ENCODE measurements at regions not wholly inside any gene's neighbourhood (a gene's known extent, or its start where the extent isn't known, plus 50 kb on each side); places are given as distances from the start of the nearest gene placed in this dataset.

DNA sequence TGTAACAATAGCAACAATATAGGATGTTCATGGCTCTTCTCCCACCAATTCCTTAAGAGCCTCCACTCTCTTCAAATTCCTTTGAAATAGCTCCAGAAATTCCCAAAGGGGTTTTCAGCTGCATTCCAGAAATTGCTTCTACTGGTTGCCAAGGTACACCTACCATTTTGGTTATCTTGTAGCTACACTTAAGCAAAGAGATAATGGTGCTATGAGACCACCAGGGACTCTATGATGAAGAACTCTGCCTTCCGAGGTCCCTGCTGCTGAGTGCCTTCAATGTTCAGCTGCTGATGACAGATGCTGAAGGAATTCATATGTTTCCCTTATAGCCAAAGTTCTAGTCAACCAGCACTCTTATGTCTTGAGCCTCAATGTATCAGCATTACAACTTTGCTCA, 78.4 kb downstream of the POU4F1 start:
- no peaks in the 10 kb centered on the region for H3K79me2 ChIP-seq (ENCODE audit: insufficient read depth, low read length)
- no peak for TF ChIP-seq CTCF (IDR thresholded peaks at IDR 0.05)
- no CpG with 5 or more reads among the region's 1 CpG for WGBS (ENCODE audit: insufficient coverage)
- Mint-ChIP-seq H3K4me3 (no peak overlapping the region), H3K9me3 (peaks cover 0 to 17% (median 11%) of the 10 kb centered on the region in 7 donors), H3K4me1 (no peaks in the 10 kb centered on the region), H3K27me3 (ENCODE audit: low read depth in 3 of 3) (no peaks in the 10 kb centered on the region), H3K27ac (no peak overlapping the region), H3K36me3 (no peaks in the 10 kb centered on the region)
- H4K20me1 ChIP-seq (ENCODE audit: insufficient read depth, low read length) = no peaks in the 10 kb centered on the region
- intact Hi-C loops (cut with micrococcal nuclease) = no loop called here
- no peak overlapping the region for H3K9ac ChIP-seq (ENCODE audit: insufficient read depth, low read length, poor library complexity, severe bottlenecking)
- H3K4me2 ChIP-seq (replicated peaks; ENCODE audit: extremely low read depth, low read length, poor library complexity, severe bottlenecking) = no peak overlapping the region
- H3K9me3 ChIP-seq (replicated peaks in 1 of 2; ENCODE audit: control insufficient read depth in 1 of 2, insufficient read depth in 1 of 2, low read length in 2 of 2) = peaks cover 0 to 14% of the 10 kb centered on the region in 2 donors
- H3K4me1 ChIP-seq (ENCODE audit: control insufficient read depth in 1 of 2, insufficient read depth in 2 of 2, low read length in 2 of 2) = no peaks in the 10 kb centered on the region
- H2AFZ ChIP-seq (ENCODE audit: insufficient read depth, low read depth, low read length, poor library complexity, severe bottlenecking) = no peak overlapping the region
- no peak for DNase-seq
- H3K4me3 ChIP-seq (replicated peaks in 1 of 3; ENCODE audit: low read depth in 2 of 3, low read length in 3 of 3) = no peak overlapping the region
- no peaks in the 10 kb centered on the region for H3K36me3 ChIP-seq (replicated peaks in 1 of 2; ENCODE audit: control insufficient read depth in 1 of 2, insufficient read depth in 2 of 2, low read length in 2 of 2)
- no peaks in the 10 kb centered on the region for H3K27me3 ChIP-seq (ENCODE audit: control insufficient read depth in 2 of 2, insufficient read depth in 2 of 2, low read length in 2 of 2)
- no peak overlapping the region for H3K27ac ChIP-seq (ENCODE audit: low read depth in 1 of 2, low read length in 2 of 2)

DNA sequence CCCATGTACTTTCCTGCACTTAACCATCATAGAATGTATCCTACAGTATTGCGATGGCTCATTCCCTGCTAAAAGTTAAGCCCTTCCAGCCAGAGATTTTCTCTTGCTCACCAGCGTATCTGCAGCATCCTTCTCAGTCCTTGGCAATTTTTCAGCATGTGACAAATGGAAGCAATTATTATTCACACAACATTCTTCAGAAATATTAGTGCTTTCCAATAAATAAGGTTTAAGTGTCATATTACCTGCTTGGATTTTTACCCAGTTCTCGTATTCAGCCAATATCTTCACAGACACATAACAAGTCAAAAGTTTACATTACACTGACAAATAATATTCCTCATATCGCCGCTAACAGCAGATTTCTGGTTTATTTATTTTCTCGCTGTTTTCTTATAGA, 82.3 kb downstream of the POU4F1 start:
- Histone ChIP-seq H3K9ac (ENCODE audit: insufficient read depth, low read length, poor library complexity, severe bottlenecking) (no peak overlapping the region), H3K27ac (ENCODE audit: low read depth in 1 of 2, low read length in 2 of 2) (no peak overlapping the region), H3K4me1 (ENCODE audit: control insufficient read depth in 1 of 2, insufficient read depth in 2 of 2, low read length in 2 of 2) (no peaks in the 10 kb centered on the region), H3K4me2 (replicated peaks; ENCODE audit: extremely low read depth, low read length, poor library complexity, severe bottlenecking) (no peak overlapping the region), H3K9me3 (replicated peaks in 1 of 2; ENCODE audit: control insufficient read depth in 1 of 2, insufficient read depth in 1 of 2, low read length in 2 of 2) (peaks cover 0 to 15% of the 10 kb centered on the region in 2 donors), H3K4me3 (replicated peaks in 1 of 3; ENCODE audit: low read depth in 2 of 3, low read length in 3 of 3) (no peak overlapping the region), H3K36me3 (replicated peaks in 1 of 2; ENCODE audit: control insufficient read depth in 1 of 2, insufficient read depth in 2 of 2, low read length in 2 of 2) (no peaks in the 10 kb centered on the region), H2AFZ (ENCODE audit: insufficient read depth, low read depth, low read length, poor library complexity, severe bottlenecking) (no peak overlapping the region), H3K79me2 (ENCODE audit: insufficient read depth, low read length) (no peaks in the 10 kb centered on the region), H3K27me3 (ENCODE audit: control insufficient read depth in 2 of 2, insufficient read depth in 2 of 2, low read length in 2 of 2) (no peaks in the 10 kb centered on the region), H4K20me1 (ENCODE audit: insufficient read depth, low read length) (no peaks in the 10 kb centered on the region)
- H3K9me3 Mint-ChIP-seq = peaks cover 9 to 32% (median 17%) of the 10 kb centered on the region in 7 donors
- TF ChIP-seq CTCF (IDR thresholded peaks at IDR 0.05) = no peak
- no peaks in the 10 kb centered on the region for H3K4me1 Mint-ChIP-seq
- WGBS (ENCODE audit: insufficient coverage) = 100% methylated on average over 1 of the region's 6 CpGs
- H3K27ac Mint-ChIP-seq = no peak overlapping the region
- peaks cover 0 to 3% (median 0%) of the 10 kb centered on the region in 3 donors for H3K27me3 Mint-ChIP-seq (ENCODE audit: low read depth in 3 of 3)
- intact Hi-C loops (cut with micrococcal nuclease) = no loop called here
- H3K36me3 Mint-ChIP-seq = peaks cover 0 to 1% of the 10 kb centered on the region in 2 donors
- no peak for DNase-seq
- H3K4me3 Mint-ChIP-seq = no peak overlapping the region
